GM12864 (cell line): ENCODE measurements at regions not wholly inside any gene's neighbourhood (a gene's known extent, or its start where the extent isn't known, plus 50 kb on each side); places are given as distances from the start of the nearest gene placed in this dataset.

Experiments used
- DNase-seq: peaks from one replicate; pipeline ENCODE4 v3.0.0-alpha.2; 2011; ENCODE audit warnings: low read depth
- H3K4me3 ChIP-seq: 2 replicates; pipeline ENCODE4 v1.5.1; 2011; ENCODE audit warnings: mild to moderate bottlenecking, low read depth, low read length, control low read depth
- CTCF ChIP-seq: IDR thresholded peaks from 2 replicates; pipeline ENCODE4 v1.5.1; 2011; ENCODE audit warnings: low read depth, mild to moderate bottlenecking, moderate library complexity, low read length, control low read depth, inconsistent platforms; ENCODE audit errors: missing control alignments

GRCh38 chr12:126480451-126480850 is 1415.2 kb downstream of the AACS start:
- no peak overlapping the region for H3K4me3 ChIP-seq
- TF ChIP-seq CTCF, result no peak
- no peak for DNase-seq

- no peak for DNase-seq
- no peak overlapping the region for H3K4me3 ChIP-seq
- no peak for TF ChIP-seq CTCF
These were observed 1416.5 kb downstream of the AACS start for GRCh38 chr12:126481688-126482087.

GRCh38 chr12:126482238-126482889 is 1417.1 kb downstream of the AACS start:
- DNase-seq, result no peak
- TF ChIP-seq CTCF, result no peak
- H3K4me3 ChIP-seq, result no peak overlapping the region

- TF ChIP-seq CTCF, result no peak
- DNase-seq, result no peak
- H3K4me3 ChIP-seq, result no peak overlapping the region
These were observed 1418.2 kb downstream of the AACS start for GRCh38 chr12:126483145-126484068.

- TF ChIP-seq CTCF, result no peak
- H3K4me3 ChIP-seq, result no peak overlapping the region
- DNase-seq, result no peak
These were observed 1422.3 kb downstream of the AACS start for GRCh38 chr12:126487431-126487980.

- no peak for DNase-seq
- no peak overlapping the region for H3K4me3 ChIP-seq
- TF ChIP-seq CTCF, result no peak
These were observed 1423.6 kb downstream of the AACS start for GRCh38 chr12:126488806-126489205.

- no peak overlapping the region for H3K4me3 ChIP-seq
- no peak for DNase-seq
- no peak for TF ChIP-seq CTCF
These were observed 1426.9 kb downstream of the AACS start for GRCh38 chr12:126492181-126492580.
